Lung (tissue), 11 donors: ENCODE measurements at regions not wholly inside any gene's neighbourhood (a gene's known extent, or its start where the extent isn't known, plus 50 kb on each side); places are given as distances from the start of the nearest gene placed in this dataset.

Experiments
- ATAC-seq: fragments of 200-7000 bp; cut with Tn5 transposase; one replicate; pipeline ENCODE4 v1.9.1; 2020; ENCODE audit warnings: moderate number of reproducible peaks; ENCODE audit not compliant: insufficient read depth, low FRiP score
- DNase-seq, 3 donors: peaks; one replicate each; pipeline ENCODE4 v3.0.0-alpha.2; 2013 to 2017
- H3K27ac ChIP-seq, 2 donors: one replicate each; pipeline ENCODE4 v1.5.1; 2013; ENCODE audit warnings: mild to moderate bottlenecking in 2 of 2, moderate library complexity in 2 of 2, control low read depth in 1 of 2, inconsistent platforms in 1 of 2, low read depth in 1 of 2, low read length in 1 of 2
- H3K27me3 ChIP-seq, 3 donors: one replicate each; pipeline ENCODE4 v1.5.1; 2013; ENCODE audit warnings: low read length in 2 of 3; ENCODE audit not compliant: control insufficient read depth in 3 of 3, insufficient read depth in 3 of 3
- H3K36me3 ChIP-seq, 4 donors: one replicate each; pipeline ENCODE4 v1.5.1; 2013; ENCODE audit warnings: low read length in 4 of 4, mild to moderate bottlenecking in 1 of 4, moderate library complexity in 1 of 4; ENCODE audit not compliant: control insufficient read depth in 4 of 4, insufficient read depth in 4 of 4
- H3K4me1 ChIP-seq, 5 donors: one replicate each; pipeline ENCODE4 v1.5.1; 2013; ENCODE audit warnings: low read length in 5 of 5, mild to moderate bottlenecking in 2 of 5, moderate library complexity in 1 of 5; ENCODE audit not compliant: control insufficient read depth in 5 of 5, insufficient read depth in 5 of 5
- H3K4me3 ChIP-seq: one replicate; pipeline ENCODE4 v1.5.1; 2013; ENCODE audit warnings: mild to moderate bottlenecking, control low read depth, moderate library complexity
- H3K9ac ChIP-seq, 2 donors: one replicate each; pipeline ENCODE4 v1.5.1; 2013; ENCODE audit warnings: low read length in 2 of 2, control low read depth in 1 of 2; ENCODE audit not compliant: insufficient read depth in 1 of 2
- H3K9me3 ChIP-seq, 4 donors: one replicate each; pipeline ENCODE4 v1.5.1; 2013; ENCODE audit warnings: low read length in 3 of 4, mild to moderate bottlenecking in 1 of 4, moderate library complexity in 1 of 4; ENCODE audit not compliant: control insufficient read depth in 4 of 4, insufficient read depth in 3 of 4
- WGBS, 2 donors: extraction: QIAGEN DNeasy Blood & Tissue Kit; methylation state at CpG; one replicate each; pipeline ENCODE4 v1.1.7; 2013; 5-methylcytosine and 5-hydroxymethylcytosine counted together
- TF ChIP-seq, protein P1 (sequence below): IDR thresholded peaks from 2 replicates; pipeline ENCODE4 v1.5.1; 2012; ENCODE audit warnings: mild to moderate bottlenecking; ENCODE audit errors: control extremely low read depth, extremely low read depth
- donor health status: control.
- donor health status: control.
- donor health status: Bipolar disorder and iron deficiency.
- donor health status: healthy.
- donor health status: DM: yes; HTN: yes; CAD: no.

DNA sequence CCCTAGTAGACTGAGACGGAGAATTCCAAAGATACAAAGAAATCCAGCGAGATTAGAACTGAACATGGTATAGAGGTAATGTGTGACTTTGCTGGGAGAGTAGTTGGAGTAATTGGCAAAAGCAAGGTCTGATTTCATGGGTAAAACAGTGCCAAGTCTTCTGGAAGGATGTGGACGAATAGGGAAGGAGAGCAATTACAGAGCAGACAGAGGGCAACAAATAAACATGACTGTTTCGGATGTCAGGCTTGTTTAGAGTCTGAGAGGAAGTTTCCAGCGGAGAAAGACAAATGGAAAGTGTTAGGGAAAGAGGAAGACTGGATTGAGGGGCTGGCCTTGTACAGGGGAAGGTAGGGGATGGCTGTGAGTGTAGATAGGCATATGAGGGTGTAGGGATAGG, 190.4 kb upstream of the ADRA1D start:
- peaks cover 0 to 6% (median 3%) of the 10 kb centered on the region in 5 donors for H3K4me1 ChIP-seq
- no peaks in the 10 kb centered on the region for H3K36me3 ChIP-seq
- H3K27ac ChIP-seq: no peak overlapping the region
- TF ChIP-seq, protein P1, sequence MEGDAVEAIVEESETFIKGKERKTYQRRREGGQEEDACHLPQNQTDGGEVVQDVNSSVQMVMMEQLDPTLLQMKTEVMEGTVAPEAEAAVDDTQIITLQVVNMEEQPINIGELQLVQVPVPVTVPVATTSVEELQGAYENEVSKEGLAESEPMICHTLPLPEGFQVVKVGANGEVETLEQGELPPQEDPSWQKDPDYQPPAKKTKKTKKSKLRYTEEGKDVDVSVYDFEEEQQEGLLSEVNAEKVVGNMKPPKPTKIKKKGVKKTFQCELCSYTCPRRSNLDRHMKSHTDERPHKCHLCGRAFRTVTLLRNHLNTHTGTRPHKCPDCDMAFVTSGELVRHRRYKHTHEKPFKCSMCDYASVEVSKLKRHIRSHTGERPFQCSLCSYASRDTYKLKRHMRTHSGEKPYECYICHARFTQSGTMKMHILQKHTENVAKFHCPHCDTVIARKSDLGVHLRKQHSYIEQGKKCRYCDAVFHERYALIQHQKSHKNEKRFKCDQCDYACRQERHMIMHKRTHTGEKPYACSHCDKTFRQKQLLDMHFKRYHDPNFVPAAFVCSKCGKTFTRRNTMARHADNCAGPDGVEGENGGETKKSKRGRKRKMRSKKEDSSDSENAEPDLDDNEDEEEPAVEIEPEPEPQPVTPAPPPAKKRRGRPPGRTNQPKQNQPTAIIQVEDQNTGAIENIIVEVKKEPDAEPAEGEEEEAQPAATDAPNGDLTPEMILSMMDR: no peak
- WGBS, 2 donors: 62 to 82% methylated on average over 5 of the region's 5 CpGs
- ATAC-seq: no peak
- peak in 2 of 3 donors; percentile 31 to 50 for DNase-seq
- H3K27me3 ChIP-seq: peaks cover 0 to 3% (median 0%) of the 10 kb centered on the region in 3 donors
- no peak overlapping the region for H3K4me3 ChIP-seq
- H3K9me3 ChIP-seq: no peaks in the 10 kb centered on the region
- no peak overlapping the region for H3K9ac ChIP-seq

DNA sequence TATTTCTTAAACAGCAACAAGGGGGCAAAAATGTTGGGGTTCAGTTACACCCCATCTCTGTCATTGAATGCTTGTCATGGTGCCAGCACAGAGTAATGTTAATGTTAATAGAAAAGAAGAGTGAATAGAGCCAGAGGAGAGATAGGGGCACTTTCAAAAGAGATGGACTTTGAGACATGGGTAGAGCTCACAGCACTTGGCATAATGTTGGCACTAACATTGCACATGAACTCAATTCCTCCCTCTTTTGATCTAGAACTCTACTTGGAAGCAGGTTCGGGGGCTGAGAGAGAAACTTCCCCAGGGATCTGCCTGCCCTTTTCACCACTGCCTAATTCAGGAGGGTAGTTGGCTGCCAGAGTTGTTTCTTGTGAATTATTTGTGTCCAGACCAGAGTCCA, 188.0 kb upstream of the ADRA1D start:
- ATAC-seq (no peak), DNase-seq (no peak)
- TF ChIP-seq, protein P1: no peak
- WGBS, 2 donors: 35 to 86% methylated on average over 1 of the region's 1 CpG
- Histone ChIP-seq H3K4me3 (no peak overlapping the region), H3K9me3 (peaks cover 0 to 2% (median 0%) of the 10 kb centered on the region in 4 donors), H3K36me3 (no peaks in the 10 kb centered on the region), H3K4me1 (peaks cover 0 to 6% (median 3%) of the 10 kb centered on the region in 5 donors), H3K27me3 (no peaks in the 10 kb centered on the region), H3K9ac (no peak overlapping the region), H3K27ac (no peak overlapping the region)

DNA sequence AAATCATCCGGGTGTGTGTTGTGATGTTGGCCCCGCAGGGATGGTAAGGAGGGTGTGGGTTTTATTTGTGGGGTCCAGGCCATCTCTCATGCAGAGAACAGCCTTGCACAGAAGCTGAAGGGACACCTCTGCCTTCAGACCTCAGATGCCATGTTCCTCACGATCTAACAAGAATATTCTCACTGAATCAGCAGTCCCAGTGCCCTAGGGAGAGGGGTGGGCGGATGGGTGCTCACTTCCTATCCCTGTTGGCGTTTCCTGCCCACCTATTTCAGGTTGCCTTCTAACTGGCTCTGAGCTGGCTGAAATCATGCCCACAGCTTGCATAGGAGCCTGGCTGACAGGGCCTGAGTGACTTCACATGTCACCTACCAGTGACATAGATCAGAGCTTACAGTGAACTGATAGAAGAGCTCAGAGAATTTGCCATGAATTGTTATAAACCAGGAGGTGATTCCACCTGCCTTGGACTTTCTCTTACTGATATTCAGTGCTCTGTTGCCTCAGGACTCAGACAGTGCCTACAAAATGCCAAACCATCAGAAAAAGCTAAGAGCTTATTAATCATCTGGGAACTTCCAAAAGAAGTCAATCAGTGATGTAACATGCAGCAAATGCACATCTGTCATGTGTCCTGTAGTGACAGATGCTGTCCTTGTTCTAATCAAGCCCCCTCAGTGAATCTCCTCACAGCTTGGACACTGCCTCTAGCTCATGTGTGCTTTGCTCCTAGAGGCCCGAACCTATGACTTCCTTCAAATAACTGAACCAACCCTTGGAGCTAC, 186.8 kb upstream of the ADRA1D start:
- Histone ChIP-seq H3K4me1 (peaks cover 0 to 6% (median 3%) of the 10 kb centered on the region in 5 donors), H3K4me3 (no peak overlapping the region), H3K27ac (no peak overlapping the region), H3K36me3 (no peaks in the 10 kb centered on the region), H3K27me3 (no peaks in the 10 kb centered on the region), H3K9ac (no peak overlapping the region), H3K9me3 (peaks cover 0 to 2% (median 0%) of the 10 kb centered on the region in 4 donors)
- DNase-seq (no peak), ATAC-seq (no peak)
- TF ChIP-seq, protein P1: no peak
- 84 to 91% methylated on average over 6 of the region's 6 CpGs for WGBS, 2 donors
